OCI-LY7 (cell line): ENCODE measurements at regions not wholly inside any gene's neighbourhood (a gene's known extent, or its start where the extent isn't known, plus 50 kb on each side); places are given as distances from the start of the nearest gene placed in this dataset.

ENCODE experiments used
- BruUV-seq: library from RNA; stranded (reverse); fragments of 400-500 nt; replicated peaks from 2 replicates; lab custom pipeline; 2021; lab: Mats Ljungman, UMichigan
- CTCF ChIA-PET: fragments of 300-600 bp; sonication (Branson Sonifier 250); formaldehyde crosslinking; loops from one replicate; lab custom pipeline; 2022; ENCODE audit warnings: antibody characterized with exemption; ENCODE audit not compliant: unreplicated experiment; lab: Charles Lee
- POLR2A ChIA-PET: fragments of 300-600 bp; sonication (Branson Sonifier 250); formaldehyde crosslinking; loops from one replicate; lab custom pipeline; 2022; ENCODE audit warnings: antibody characterized with exemption; lab: Charles Lee
- DNase-seq: peaks from one replicate; pipeline ENCODE4 v3.0.0-alpha.2; 2015; ENCODE audit warnings: low spot score
- H2AFZ ChIP-seq: fragments of 200-600 bp; sonication (generic), shearing (Covaris generic); 2 replicates; pipeline ENCODE4 v1.6.1; 2014; ENCODE audit warnings: mild to moderate bottlenecking, antibody characterized with exemption, low read length, moderate library complexity
- H3K27ac ChIP-seq: fragments of 200-600 bp; sonication (generic); 2 replicates; pipeline ENCODE4 v1.5.1; 2014; ENCODE audit warnings: mixed run types, low read depth, mild to moderate bottlenecking, moderate library complexity, low read length, inconsistent platforms; ENCODE audit not compliant: poor library complexity, severe bottlenecking
- H3K36me3 ChIP-seq: fragments of 200-600 bp; sonication (generic); 2 replicates; pipeline ENCODE4 v1.6.1; 2014; ENCODE audit warnings: mild to moderate bottlenecking, antibody characterized with exemption, low read length, moderate library complexity, mixed read lengths; ENCODE audit not compliant: insufficient read depth
- H3K4me1 ChIP-seq: fragments of 200-600 bp; sonication (generic); 2 replicates; pipeline ENCODE4 v1.5.1; 2014; ENCODE audit warnings: mild to moderate bottlenecking, low read length; ENCODE audit not compliant: insufficient read depth, poor library complexity, severe bottlenecking
- H3K4me2 ChIP-seq: fragments of 200-600 bp; sonication (generic); 2 replicates; pipeline ENCODE4 v1.6.1; 2014; ENCODE audit warnings: mild to moderate bottlenecking, low read length
- H3K4me3 ChIP-seq: fragments of 200-600 bp; sonication (generic); 2 replicates; pipeline ENCODE4 v1.5.1; 2014; ENCODE audit warnings: mild to moderate bottlenecking, low read depth, low read length; ENCODE audit not compliant: poor library complexity, severe bottlenecking
- H3K79me2 ChIP-seq: fragments of 200-600 bp; sonication (generic); 2 replicates; pipeline ENCODE4 v1.6.1; 2016; ENCODE audit warnings: low read depth, mild to moderate bottlenecking, low read length, moderate library complexity, mixed read lengths; ENCODE audit not compliant: insufficient read depth
- H3K9me2 ChIP-seq: fragments of 200-600 bp; sonication (generic); 2 replicates; pipeline ENCODE4 v1.6.1; 2016; ENCODE audit warnings: mild to moderate bottlenecking, low read length, mixed read lengths; ENCODE audit not compliant: insufficient read depth
- H3K9me3 ChIP-seq: fragments of 200-600 bp; sonication (generic); 2 replicates; pipeline ENCODE4 v1.6.1; 2014; ENCODE audit warnings: mild to moderate bottlenecking, mixed run types, low read length, mixed read lengths
- H4K20me1 ChIP-seq: fragments of 200-600 bp; sonication (generic); 2 replicates; pipeline ENCODE4 v1.6.1; 2014; ENCODE audit warnings: mild to moderate bottlenecking, antibody characterized with exemption, low read length, moderate library complexity, mixed read lengths; ENCODE audit not compliant: insufficient read depth
- EZH2phosphoT487 ChIP-seq: fragments of 200-600 bp; sonication (generic); IDR thresholded peaks from 2 replicates; pipeline ENCODE4 v1.6.1; 2018; ENCODE audit warnings: low read depth, borderline replicate concordance, mild to moderate bottlenecking, mixed run types, antibody characterized with exemption, low read length, moderate library complexity, mixed read lengths
- intact Hi-C: fragments of 100-400 bp; cut with micrococcal nuclease; formaldehyde crosslinking; loops from one replicate; pipeline ENCODE4 v1.10.0; 2022; ENCODE audit not compliant: unreplicated experiment
- TF ChIP-seq, protein P1 (sequence below): fragments of 200-600 bp; sonication (generic); conservative IDR thresholded peaks from 2 replicates; pipeline ENCODE4 v1.5.1; 2014; ENCODE audit warnings: mild to moderate bottlenecking, antibody characterized with exemption, low read length, moderate library complexity, mixed read lengths

DNA sequence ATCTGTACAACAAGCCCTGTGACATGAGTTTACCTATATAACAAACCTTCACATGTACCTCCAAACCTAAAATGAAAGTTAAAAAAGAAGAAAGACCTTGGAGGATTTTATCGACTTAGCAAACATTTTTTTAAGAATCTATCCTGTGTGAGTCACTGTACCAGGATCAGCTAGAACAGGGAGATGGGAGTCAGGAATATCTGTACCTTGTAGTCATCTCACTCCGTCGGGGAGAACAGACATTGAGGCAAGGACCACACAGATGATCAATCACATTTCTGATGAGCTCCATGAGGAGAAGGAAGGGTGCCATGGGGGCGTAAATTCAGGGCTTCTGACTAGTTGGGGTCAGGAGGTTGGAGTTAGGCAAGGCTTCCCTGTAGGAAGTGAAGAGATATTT is 310.6 kb downstream of the VRK1 start:
- ChIA-PET POLR2A (no interaction called here), CTCF (no interaction called here)
- H3K27ac ChIP-seq: no peak overlapping the region
- H3K36me3 ChIP-seq: no peaks in the 10 kb centered on the region
- no peaks in the 10 kb centered on the region for H3K9me2 ChIP-seq
- DNase-seq: no peak
- H3K4me3 ChIP-seq: no peak overlapping the region
- H2AFZ ChIP-seq: no peak overlapping the region
- no TSS peak for BruUV-seq
- TF ChIP-seq, protein P1, sequence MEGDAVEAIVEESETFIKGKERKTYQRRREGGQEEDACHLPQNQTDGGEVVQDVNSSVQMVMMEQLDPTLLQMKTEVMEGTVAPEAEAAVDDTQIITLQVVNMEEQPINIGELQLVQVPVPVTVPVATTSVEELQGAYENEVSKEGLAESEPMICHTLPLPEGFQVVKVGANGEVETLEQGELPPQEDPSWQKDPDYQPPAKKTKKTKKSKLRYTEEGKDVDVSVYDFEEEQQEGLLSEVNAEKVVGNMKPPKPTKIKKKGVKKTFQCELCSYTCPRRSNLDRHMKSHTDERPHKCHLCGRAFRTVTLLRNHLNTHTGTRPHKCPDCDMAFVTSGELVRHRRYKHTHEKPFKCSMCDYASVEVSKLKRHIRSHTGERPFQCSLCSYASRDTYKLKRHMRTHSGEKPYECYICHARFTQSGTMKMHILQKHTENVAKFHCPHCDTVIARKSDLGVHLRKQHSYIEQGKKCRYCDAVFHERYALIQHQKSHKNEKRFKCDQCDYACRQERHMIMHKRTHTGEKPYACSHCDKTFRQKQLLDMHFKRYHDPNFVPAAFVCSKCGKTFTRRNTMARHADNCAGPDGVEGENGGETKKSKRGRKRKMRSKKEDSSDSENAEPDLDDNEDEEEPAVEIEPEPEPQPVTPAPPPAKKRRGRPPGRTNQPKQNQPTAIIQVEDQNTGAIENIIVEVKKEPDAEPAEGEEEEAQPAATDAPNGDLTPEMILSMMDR: no peak
- TF ChIP-seq EZH2phosphoT487: no peak
- no peak overlapping the region for H3K4me2 ChIP-seq
- H3K4me1 ChIP-seq: no peaks in the 10 kb centered on the region
- no peaks in the 10 kb centered on the region for H3K79me2 ChIP-seq
- no peaks in the 10 kb centered on the region for H3K9me3 ChIP-seq
- intact Hi-C loops: no loop called here
- no peaks in the 10 kb centered on the region for H4K20me1 ChIP-seq

DNA sequence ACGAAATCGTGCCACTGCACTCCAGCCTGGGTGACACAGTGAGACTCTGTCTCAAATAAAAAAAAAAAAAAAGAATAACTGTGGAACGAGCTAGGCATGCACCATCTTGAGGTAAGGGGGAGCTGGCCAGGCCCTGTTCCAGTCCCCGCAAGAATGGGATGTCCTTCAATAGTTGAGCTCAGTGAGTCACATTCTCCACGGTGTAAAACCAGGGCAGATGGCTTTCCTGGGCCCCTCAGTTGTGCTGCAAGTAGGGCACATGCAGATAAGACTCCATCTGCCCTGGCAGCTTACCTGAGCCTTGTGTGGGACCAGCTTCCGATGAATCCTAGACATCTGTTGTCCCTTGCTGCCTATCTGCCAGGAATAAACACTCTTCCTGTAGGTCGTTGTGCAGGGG is 312.1 kb downstream of the VRK1 start:
- Histone ChIP-seq H3K9me3 (no peaks in the 10 kb centered on the region), H3K79me2 (no peaks in the 10 kb centered on the region), H2AFZ (no peak overlapping the region), H3K4me1 (no peaks in the 10 kb centered on the region), H3K9me2 (no peaks in the 10 kb centered on the region), H3K4me2 (no peak overlapping the region), H3K36me3 (no peaks in the 10 kb centered on the region), H3K4me3 (no peak overlapping the region), H4K20me1 (no peaks in the 10 kb centered on the region), H3K27ac (no peak overlapping the region)
- DNase-seq: no peak
- intact Hi-C loops: no loop called here
- ChIA-PET CTCF (no interaction called here), POLR2A (interaction anchor here (0.6 to 0.7 kb wide), 3 partner anchors 14 to 215 kb away, joined by 3 to 6 read pairs (median 3); no protein-coding TSS in a partner anchor)
- no TSS peak for BruUV-seq
- TF ChIP-seq, protein P1: no peak
- TF ChIP-seq EZH2phosphoT487: no peak

DNA sequence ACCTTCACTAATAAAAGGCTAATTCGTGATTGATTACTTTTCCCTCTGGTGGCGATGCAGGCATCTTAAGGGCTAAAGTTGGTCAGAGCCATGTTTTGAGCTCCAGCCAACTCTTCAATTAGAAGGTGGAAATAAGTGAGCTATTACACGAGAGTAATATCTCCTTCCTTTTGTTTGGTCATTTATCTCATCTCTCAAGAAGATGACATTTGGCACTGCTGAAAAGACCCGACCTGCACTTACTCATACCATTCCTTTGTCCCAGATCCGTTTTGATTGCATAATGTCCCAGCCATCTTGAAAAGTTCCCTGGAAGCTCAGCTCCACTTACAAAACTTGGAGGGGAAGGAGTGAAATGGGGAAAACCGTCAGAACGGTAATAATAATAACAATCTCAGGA is 316.2 kb downstream of the VRK1 start:
- intact Hi-C loops: no loop called here
- no peaks in the 10 kb centered on the region for H3K9me3 ChIP-seq
- CTCF ChIA-PET: no interaction called here
- no peaks in the 10 kb centered on the region for H3K36me3 ChIP-seq
- no peaks in the 10 kb centered on the region for H4K20me1 ChIP-seq
- H3K4me1 ChIP-seq: no peaks in the 10 kb centered on the region
- no peak for DNase-seq
- POLR2A ChIA-PET: no interaction called here
- H3K27ac ChIP-seq: no peak overlapping the region
- H3K4me3 ChIP-seq: no peak overlapping the region
- no peaks in the 10 kb centered on the region for H3K9me2 ChIP-seq
- BruUV-seq: no TSS peak
- H3K79me2 ChIP-seq: no peaks in the 10 kb centered on the region
- H2AFZ ChIP-seq: no peak overlapping the region
- TF ChIP-seq, protein P1: no peak
- no peak for TF ChIP-seq EZH2phosphoT487
- no peak overlapping the region for H3K4me2 ChIP-seq
